ENCODE measurements at regions not wholly inside any gene's neighbourhood (a gene's known extent, or its start where the extent isn't known, plus 50 kb on each side); places are given as distances from the start of the nearest gene placed in this dataset.

DNA sequence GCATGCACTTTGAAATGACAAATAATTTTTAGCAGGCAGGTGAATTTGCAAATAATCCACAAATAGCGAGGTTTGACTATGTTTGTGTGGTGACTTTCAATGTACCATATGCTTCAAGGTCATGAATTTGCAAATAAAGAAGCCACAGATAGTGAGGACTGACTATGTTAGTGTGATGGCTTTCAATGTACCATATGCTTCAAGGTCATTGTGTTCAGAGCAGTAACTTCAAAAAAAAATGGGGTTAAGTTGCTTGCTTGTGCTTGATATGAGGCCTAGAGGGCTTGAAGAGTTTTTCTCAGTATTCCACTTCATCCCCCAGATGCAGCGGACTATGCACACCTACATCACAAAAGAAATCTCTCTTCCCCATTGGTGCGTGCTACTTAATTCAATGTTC is 602.9 kb upstream of the LRRTM4 start:
- DNase-seq, result no peak
- peaks cover 7% of the 10 kb centered on the region for H3K9me3 ChIP-seq (ENCODE audit: control insufficient read depth, low read length)
- H3K9me3 Mint-ChIP-seq, result peaks cover 3% of the 10 kb centered on the region
- no peak overlapping the region for H3K4me3 Mint-ChIP-seq
- no peaks in the 10 kb centered on the region for H3K27me3 ChIP-seq (ENCODE audit: control insufficient read depth, insufficient read depth, low read length, poor library complexity, severe bottlenecking)
- no peaks in the 10 kb centered on the region for H3K27me3 Mint-ChIP-seq (ENCODE audit: insufficient read depth)
- TF ChIP-seq CTCF (conservative IDR thresholded peaks at IDR 0.05), result no peak
- H3K27ac ChIP-seq (ENCODE audit: low read depth, low read length), result no peak overlapping the region
- H3K36me3 ChIP-seq (ENCODE audit: control insufficient read depth, insufficient read depth, low read length), result no peaks in the 10 kb centered on the region
- H3K9ac ChIP-seq (ENCODE audit: extremely low read depth, low read length, poor library complexity, severe bottlenecking), result no peak overlapping the region
- no peaks in the 10 kb centered on the region for H3K36me3 Mint-ChIP-seq (ENCODE audit: low read depth)
- no peak overlapping the region for H3K27ac Mint-ChIP-seq
- H3K4me1 Mint-ChIP-seq, result no peaks in the 10 kb centered on the region
- H3K4me3 ChIP-seq (ENCODE audit: low read length), result no peak overlapping the region
- whole genome bisulfite sequencing, 2 experiments (ENCODE audit: insufficient coverage in 1 of 2, insufficient read length in 1 of 2), result 97 to 100% methylated on average over 1 to 3 of the region's 3 CpGs
- no peaks in the 10 kb centered on the region for H3K4me1 ChIP-seq (ENCODE audit: control insufficient read depth, insufficient read depth, low read length)

- Mint-ChIP-seq H3K9me3 (peaks cover 3% of the 10 kb centered on the region), H3K4me1 (no peaks in the 10 kb centered on the region), H3K4me3 (no peak overlapping the region), H3K36me3 (ENCODE audit: low read depth) (no peaks in the 10 kb centered on the region), H3K27ac (no peak overlapping the region), H3K27me3 (ENCODE audit: insufficient read depth) (no peaks in the 10 kb centered on the region)
- Histone ChIP-seq H3K27ac (ENCODE audit: low read depth, low read length) (no peak overlapping the region), H3K4me3 (ENCODE audit: low read length) (no peak overlapping the region), H3K27me3 (ENCODE audit: control insufficient read depth, insufficient read depth, low read length, poor library complexity, severe bottlenecking) (no peaks in the 10 kb centered on the region), H3K9me3 (ENCODE audit: control insufficient read depth, low read length) (peaks cover 7% of the 10 kb centered on the region), H3K4me1 (ENCODE audit: control insufficient read depth, insufficient read depth, low read length) (no peaks in the 10 kb centered on the region), H3K36me3 (ENCODE audit: control insufficient read depth, insufficient read depth, low read length) (no peaks in the 10 kb centered on the region), H3K9ac (ENCODE audit: extremely low read depth, low read length, poor library complexity, severe bottlenecking) (no peak overlapping the region)
- TF ChIP-seq CTCF (conservative IDR thresholded peaks at IDR 0.05), result no peak
- DNase-seq, result no peak
- 91 to 94% methylated on average over 2 to 4 of the region's 4 CpGs for WGBS, 2 experiments (ENCODE audit: insufficient coverage in 1 of 2, insufficient read length in 1 of 2)
Observed at GRCh38 chr2:78127424-78127823, 605.2 kb upstream of the LRRTM4 start.

- Mint-ChIP-seq H3K4me1 (no peaks in the 10 kb centered on the region), H3K27me3 (ENCODE audit: insufficient read depth) (no peaks in the 10 kb centered on the region), H3K36me3 (ENCODE audit: low read depth) (no peaks in the 10 kb centered on the region), H3K27ac (no peak overlapping the region), H3K4me3 (no peak overlapping the region), H3K9me3 (peaks cover under 1% of the 10 kb centered on the region)
- no peak for DNase-seq
- Histone ChIP-seq H3K36me3 (ENCODE audit: control insufficient read depth, insufficient read depth, low read length) (no peaks in the 10 kb centered on the region), H3K27me3 (ENCODE audit: control insufficient read depth, insufficient read depth, low read length, poor library complexity, severe bottlenecking) (no peaks in the 10 kb centered on the region), H3K9me3 (ENCODE audit: control insufficient read depth, low read length) (peaks cover 1% of the 10 kb centered on the region), H3K4me1 (ENCODE audit: control insufficient read depth, insufficient read depth, low read length) (no peaks in the 10 kb centered on the region), H3K4me3 (ENCODE audit: low read length) (no peak overlapping the region), H3K27ac (ENCODE audit: low read depth, low read length) (no peak overlapping the region), H3K9ac (ENCODE audit: extremely low read depth, low read length, poor library complexity, severe bottlenecking) (no peak overlapping the region)
- no peak for TF ChIP-seq CTCF (conservative IDR thresholded peaks at IDR 0.05)
- 94 to 96% methylated on average over 3 of the region's 4 CpGs for WGBS, 2 experiments (ENCODE audit: insufficient coverage in 1 of 2, insufficient read length in 1 of 2)
Observed at GRCh38 chr2:78132391-78133370, 610.5 kb upstream of the LRRTM4 start.
